OCI-LY7 (cell line): ENCODE measurements at regions not wholly inside any gene's neighbourhood (a gene's known extent, or its start where the extent isn't known, plus 50 kb on each side); places are given as distances from the start of the nearest gene placed in this dataset.

Experiments used
- BruUV-seq: library from RNA; stranded (reverse); fragments of 400-500 nt; replicated peaks from 2 replicates; lab custom pipeline; 2021; lab: Mats Ljungman, UMichigan
- CTCF ChIA-PET: fragments of 300-600 bp; sonication (Branson Sonifier 250); formaldehyde crosslinking; loops from one replicate; lab custom pipeline; 2022; ENCODE audit warnings: antibody characterized with exemption; ENCODE audit not compliant: unreplicated experiment; lab: Charles Lee
- POLR2A ChIA-PET: fragments of 300-600 bp; sonication (Branson Sonifier 250); formaldehyde crosslinking; loops from one replicate; lab custom pipeline; 2022; ENCODE audit warnings: antibody characterized with exemption; lab: Charles Lee
- DNase-seq: peaks from one replicate; pipeline ENCODE4 v3.0.0-alpha.2; 2015; ENCODE audit warnings: low spot score
- H2AFZ ChIP-seq: fragments of 200-600 bp; sonication (generic), shearing (Covaris generic); 2 replicates; pipeline ENCODE4 v1.6.1; 2014; ENCODE audit warnings: mild to moderate bottlenecking, antibody characterized with exemption, low read length, moderate library complexity
- H3K27ac ChIP-seq: fragments of 200-600 bp; sonication (generic); 2 replicates; pipeline ENCODE4 v1.5.1; 2014; ENCODE audit warnings: mixed run types, low read depth, mild to moderate bottlenecking, moderate library complexity, low read length, inconsistent platforms; ENCODE audit not compliant: poor library complexity, severe bottlenecking
- H3K36me3 ChIP-seq: fragments of 200-600 bp; sonication (generic); 2 replicates; pipeline ENCODE4 v1.6.1; 2014; ENCODE audit warnings: mild to moderate bottlenecking, antibody characterized with exemption, low read length, moderate library complexity, mixed read lengths; ENCODE audit not compliant: insufficient read depth
- H3K4me1 ChIP-seq: fragments of 200-600 bp; sonication (generic); 2 replicates; pipeline ENCODE4 v1.5.1; 2014; ENCODE audit warnings: mild to moderate bottlenecking, low read length; ENCODE audit not compliant: insufficient read depth, poor library complexity, severe bottlenecking
- H3K4me2 ChIP-seq: fragments of 200-600 bp; sonication (generic); 2 replicates; pipeline ENCODE4 v1.6.1; 2014; ENCODE audit warnings: mild to moderate bottlenecking, low read length
- H3K4me3 ChIP-seq: fragments of 200-600 bp; sonication (generic); 2 replicates; pipeline ENCODE4 v1.5.1; 2014; ENCODE audit warnings: mild to moderate bottlenecking, low read depth, low read length; ENCODE audit not compliant: poor library complexity, severe bottlenecking
- H3K79me2 ChIP-seq: fragments of 200-600 bp; sonication (generic); 2 replicates; pipeline ENCODE4 v1.6.1; 2016; ENCODE audit warnings: low read depth, mild to moderate bottlenecking, low read length, moderate library complexity, mixed read lengths; ENCODE audit not compliant: insufficient read depth
- H3K9me2 ChIP-seq: fragments of 200-600 bp; sonication (generic); 2 replicates; pipeline ENCODE4 v1.6.1; 2016; ENCODE audit warnings: mild to moderate bottlenecking, low read length, mixed read lengths; ENCODE audit not compliant: insufficient read depth
- H3K9me3 ChIP-seq: fragments of 200-600 bp; sonication (generic); 2 replicates; pipeline ENCODE4 v1.6.1; 2014; ENCODE audit warnings: mild to moderate bottlenecking, mixed run types, low read length, mixed read lengths
- H4K20me1 ChIP-seq: fragments of 200-600 bp; sonication (generic); 2 replicates; pipeline ENCODE4 v1.6.1; 2014; ENCODE audit warnings: mild to moderate bottlenecking, antibody characterized with exemption, low read length, moderate library complexity, mixed read lengths; ENCODE audit not compliant: insufficient read depth
- EZH2phosphoT487 ChIP-seq: fragments of 200-600 bp; sonication (generic); IDR thresholded peaks from 2 replicates; pipeline ENCODE4 v1.6.1; 2018; ENCODE audit warnings: low read depth, borderline replicate concordance, mild to moderate bottlenecking, mixed run types, antibody characterized with exemption, low read length, moderate library complexity, mixed read lengths
- intact Hi-C: fragments of 100-400 bp; cut with micrococcal nuclease; formaldehyde crosslinking; loops from one replicate; pipeline ENCODE4 v1.10.0; 2022; ENCODE audit not compliant: unreplicated experiment
- TF ChIP-seq, protein P1 (sequence below): fragments of 200-600 bp; sonication (generic); conservative IDR thresholded peaks from 2 replicates; pipeline ENCODE4 v1.5.1; 2014; ENCODE audit warnings: mild to moderate bottlenecking, antibody characterized with exemption, low read length, moderate library complexity, mixed read lengths

DNA sequence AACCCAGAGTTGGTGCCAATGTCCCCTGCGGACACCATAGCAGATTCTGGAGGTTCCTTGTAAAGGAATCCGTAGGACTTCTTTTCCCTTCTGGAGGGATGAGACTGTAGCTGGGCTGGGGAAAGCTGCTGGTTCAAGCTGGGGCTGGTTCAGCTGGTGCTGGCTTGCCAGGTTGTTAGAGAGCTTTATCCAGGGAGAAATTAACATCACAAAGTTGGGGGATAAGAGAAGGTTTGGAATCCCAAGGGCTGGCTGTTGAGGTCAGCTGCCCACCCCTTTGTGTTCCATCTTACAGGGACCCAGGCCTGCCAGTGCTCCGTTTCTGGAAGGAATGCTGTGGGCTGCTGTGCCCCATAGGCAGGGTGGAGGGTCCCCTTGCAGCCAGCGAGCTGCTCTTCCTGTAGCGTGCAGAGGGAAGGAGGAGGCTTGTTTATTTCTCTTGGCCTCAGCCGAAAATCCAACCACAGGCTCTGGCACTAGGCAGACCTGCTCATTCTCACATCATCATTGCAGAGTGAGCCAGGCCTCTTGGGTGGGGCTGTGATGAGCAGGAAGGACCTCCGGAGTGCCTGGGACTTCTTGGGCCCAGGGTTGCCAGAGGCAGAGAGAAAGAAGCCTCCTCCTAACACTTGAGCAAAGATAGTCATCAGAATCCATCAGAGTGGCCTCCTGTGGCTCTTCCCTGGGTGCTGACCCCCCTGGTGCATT is 251.1 kb downstream of the SEC14L1 start:
- ChIA-PET POLR2A (interaction anchor here (0.5 to 1.9 kb wide), 2 partner anchors 29 to 75 kb away, joined by 5 to 7 read pairs; no protein-coding TSS in a partner anchor), CTCF (no interaction called here)
- Histone ChIP-seq H3K4me2 (no peak overlapping the region), H3K4me1 (peaks cover 25% of the 10 kb centered on the region), H3K4me3 (no peak overlapping the region), H3K36me3 (no peaks in the 10 kb centered on the region), H2AFZ (no peak overlapping the region), H3K9me2 (no peaks in the 10 kb centered on the region), H3K27ac (no peak overlapping the region), H3K9me3 (no peaks in the 10 kb centered on the region), H3K79me2 (no peaks in the 10 kb centered on the region), H4K20me1 (no peaks in the 10 kb centered on the region)
- BruUV-seq, result no TSS peak
- intact Hi-C loops, result no loop called here
- no peak for TF ChIP-seq EZH2phosphoT487
- TF ChIP-seq, protein P1, sequence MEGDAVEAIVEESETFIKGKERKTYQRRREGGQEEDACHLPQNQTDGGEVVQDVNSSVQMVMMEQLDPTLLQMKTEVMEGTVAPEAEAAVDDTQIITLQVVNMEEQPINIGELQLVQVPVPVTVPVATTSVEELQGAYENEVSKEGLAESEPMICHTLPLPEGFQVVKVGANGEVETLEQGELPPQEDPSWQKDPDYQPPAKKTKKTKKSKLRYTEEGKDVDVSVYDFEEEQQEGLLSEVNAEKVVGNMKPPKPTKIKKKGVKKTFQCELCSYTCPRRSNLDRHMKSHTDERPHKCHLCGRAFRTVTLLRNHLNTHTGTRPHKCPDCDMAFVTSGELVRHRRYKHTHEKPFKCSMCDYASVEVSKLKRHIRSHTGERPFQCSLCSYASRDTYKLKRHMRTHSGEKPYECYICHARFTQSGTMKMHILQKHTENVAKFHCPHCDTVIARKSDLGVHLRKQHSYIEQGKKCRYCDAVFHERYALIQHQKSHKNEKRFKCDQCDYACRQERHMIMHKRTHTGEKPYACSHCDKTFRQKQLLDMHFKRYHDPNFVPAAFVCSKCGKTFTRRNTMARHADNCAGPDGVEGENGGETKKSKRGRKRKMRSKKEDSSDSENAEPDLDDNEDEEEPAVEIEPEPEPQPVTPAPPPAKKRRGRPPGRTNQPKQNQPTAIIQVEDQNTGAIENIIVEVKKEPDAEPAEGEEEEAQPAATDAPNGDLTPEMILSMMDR, result no peak
- no peak for DNase-seq

DNA sequence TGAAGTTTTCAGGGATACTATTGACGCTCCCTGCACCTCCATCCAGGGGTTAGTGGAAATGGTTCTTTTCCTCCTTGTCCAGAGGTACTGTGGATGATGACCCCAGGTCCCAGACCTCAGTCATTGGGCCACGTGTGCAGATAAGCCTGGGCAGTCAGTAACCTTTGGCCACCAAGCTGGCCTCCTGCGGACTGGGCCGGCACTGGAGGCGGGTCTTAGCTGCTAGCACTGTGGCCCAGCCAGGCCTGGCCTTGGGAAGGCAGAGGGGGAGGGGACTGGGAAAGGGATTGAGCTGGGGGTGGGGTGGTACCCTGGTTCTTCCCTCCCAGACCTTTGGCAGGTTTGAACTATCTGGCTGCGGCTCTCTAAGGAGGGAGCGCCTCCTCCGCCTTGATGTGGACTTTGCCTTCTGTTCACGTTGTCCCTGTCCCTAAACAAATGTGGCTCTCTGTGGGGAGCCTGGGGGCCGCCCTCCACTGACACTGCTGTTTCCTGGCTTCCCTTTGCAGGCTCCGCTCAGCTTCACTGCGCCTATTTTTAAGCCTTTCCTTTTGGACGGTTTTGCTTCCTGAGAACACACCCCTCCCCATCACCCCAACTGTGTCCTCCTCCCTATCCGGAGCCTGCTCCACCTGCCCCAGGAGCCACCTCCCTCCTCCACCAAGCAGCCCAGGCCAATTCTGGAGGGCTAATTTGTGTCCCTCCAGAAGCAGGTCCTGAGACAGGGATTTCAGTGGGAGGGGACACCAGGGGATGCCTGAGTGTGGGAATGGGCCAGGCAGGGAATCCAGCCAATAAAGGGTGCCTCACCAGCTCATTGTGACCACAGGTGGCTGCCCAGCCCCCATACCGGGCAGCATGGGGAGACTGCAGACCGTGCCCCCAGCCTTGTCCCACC is 251.9 kb downstream of the SEC14L1 start:
- Histone ChIP-seq H3K9me2 (no peaks in the 10 kb centered on the region), H3K4me3 (no peak overlapping the region), H3K4me1 (peaks cover 25% of the 10 kb centered on the region), H3K9me3 (no peaks in the 10 kb centered on the region), H3K79me2 (no peaks in the 10 kb centered on the region), H4K20me1 (no peaks in the 10 kb centered on the region), H3K36me3 (no peaks in the 10 kb centered on the region), H2AFZ (no peak overlapping the region), H3K27ac (no peak overlapping the region), H3K4me2 (no peak overlapping the region)
- ChIA-PET POLR2A (interaction anchor here (1.9 kb wide), 1 partner anchor 30 kb away, joined by 7 read pairs; no protein-coding TSS in a partner anchor), CTCF (no interaction called here)
- no peak for DNase-seq
- intact Hi-C loops, result no loop called here
- no peak for TF ChIP-seq EZH2phosphoT487
- TF ChIP-seq, protein P1, result no peak
- BruUV-seq, result no TSS peak
